Umbilical cord (tissue), 1 donor: ENCODE measurements at regions not wholly inside any gene's neighbourhood (a gene's known extent, or its start where the extent isn't known, plus 50 kb on each side); places are given as distances from the start of the nearest gene placed in this dataset.

ENCODE experiments used
- DNase-seq: peaks from one replicate; pipeline ENCODE4 v3.0.0-alpha.2; 2015; ENCODE audit warnings: low spot score

GRCh38 chr7:86012971-86013370, 630.7 kb upstream of the GRM3 start:
- DNase-seq: no peak

- no peak for DNase-seq
Observed at GRCh38 chr7:86008898-86009297, 634.8 kb upstream of the GRM3 start.

- DNase-seq: no peak
Observed at GRCh38 chr7:86006909-86007308, 636.8 kb upstream of the GRM3 start.

- no peak for DNase-seq
Observed at GRCh38 chr7:86002858-86003257, 640.9 kb upstream of the GRM3 start.

GRCh38 chr7:85997515-85997914, 646.2 kb upstream of the GRM3 start:
- no peak for DNase-seq

- DNase-seq: no peak
Observed at GRCh38 chr7:85995101-85995500, 648.6 kb upstream of the GRM3 start.

- no peak for DNase-seq
Observed at GRCh38 chr7:85980740-85981139, 663.0 kb upstream of the GRM3 start.

GRCh38 chr7:85974176-85974575, 669.5 kb upstream of the GRM3 start:
- no peak for DNase-seq

- DNase-seq: no peak
Observed at GRCh38 chr7:85972504-85973141, 671.1 kb upstream of the GRM3 start.

GRCh38 chr7:85954961-85955360, 688.7 kb upstream of the GRM3 start:
- no peak for DNase-seq

- DNase-seq: no peak
Observed at GRCh38 chr7:85950871-85951270, 692.8 kb upstream of the GRM3 start.

GRCh38 chr7:85950418-85950817, 693.3 kb upstream of the GRM3 start:
- DNase-seq: no peak

- DNase-seq: no peak
Observed at GRCh38 chr7:85947767-85948166, 695.9 kb upstream of the GRM3 start.

GRCh38 chr7:85940798-85941197, 702.9 kb upstream of the GRM3 start:
- no peak for DNase-seq

GRCh38 chr7:85931919-85932318, 711.8 kb upstream of the GRM3 start:
- DNase-seq: no peak

- DNase-seq: peak; percentile 10
Observed at GRCh38 chr7:85928500-85928899, 715.2 kb upstream of the GRM3 start.

GRCh38 chr7:85927226-85927625, 716.5 kb upstream of the GRM3 start:
- no peak for DNase-seq

GRCh38 chr7:85924062-85924461, 719.6 kb upstream of the GRM3 start:
- DNase-seq: no peak

- peak; percentile 75 for DNase-seq
Observed at GRCh38 chr7:85916016-85916415, 727.7 kb upstream of the GRM3 start.

- DNase-seq: no peak
Observed at GRCh38 chr7:85914437-85914836, 727.6 kb upstream of the SEMA3D start.

- no peak for DNase-seq
Observed at GRCh38 chr7:85908051-85908450, 721.2 kb upstream of the SEMA3D start.

GRCh38 chr7:85897967-85898366, 711.1 kb upstream of the SEMA3D start:
- DNase-seq: no peak

GRCh38 chr7:85896531-85896930, 709.7 kb upstream of the SEMA3D start:
- no peak for DNase-seq

GRCh38 chr7:85895835-85896234, 709.0 kb upstream of the SEMA3D start:
- no peak for DNase-seq
